HG03103 (cell line): ENCODE measurements at regions not wholly inside any gene's neighbourhood (a gene's known extent, or its start where the extent isn't known, plus 50 kb on each side); places are given as distances from the start of the nearest gene placed in this dataset.

Experiments used
- ATAC-seq: cut with Tn5 transposase; IDR thresholded peaks from one replicate; pipeline ENCODE4 v1.9.1; 2021; ENCODE audit warnings: low read depth; ENCODE audit not compliant: unreplicated experiment

DNA sequence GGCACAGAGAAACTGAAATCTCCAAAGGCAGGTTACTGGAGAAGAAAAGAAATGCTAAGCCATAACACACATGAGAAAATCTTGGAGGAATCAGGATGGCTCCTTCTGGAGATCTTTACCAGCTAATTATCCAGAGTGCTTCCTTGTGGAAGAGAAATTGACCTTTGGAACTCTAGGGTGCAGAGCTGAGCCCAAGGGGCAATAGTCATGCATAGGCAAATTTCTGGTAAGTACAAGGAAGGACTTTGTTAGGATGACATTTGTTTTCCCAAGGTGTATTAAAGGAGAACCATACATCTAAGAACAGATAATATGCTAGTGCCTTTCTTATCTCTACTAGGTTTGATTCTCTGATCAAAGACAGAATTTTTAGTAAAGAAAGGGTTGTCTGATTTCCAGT is 670.6 kb downstream of the DHX35 start:
- no peak for ATAC-seq

DNA sequence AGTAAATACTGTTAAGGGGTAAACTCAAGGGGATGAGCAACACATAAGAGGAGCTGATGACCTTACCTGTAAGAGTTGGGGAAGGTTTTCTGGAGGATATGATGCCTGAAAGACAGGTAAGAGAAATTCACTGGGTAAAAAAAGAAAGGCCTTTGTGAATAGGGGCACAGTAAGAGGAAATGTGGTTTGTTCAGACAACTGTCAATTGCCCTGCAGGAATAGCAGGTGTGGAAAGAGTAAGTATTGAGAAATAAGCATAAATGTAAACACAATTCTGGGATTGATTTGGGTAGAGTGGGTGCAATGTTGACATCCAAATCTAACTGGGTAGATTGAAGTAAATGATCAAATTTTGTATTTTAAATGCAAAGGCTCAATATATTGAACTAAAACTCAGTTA is 670.0 kb downstream of the DHX35 start:
- ATAC-seq: no peak

DNA sequence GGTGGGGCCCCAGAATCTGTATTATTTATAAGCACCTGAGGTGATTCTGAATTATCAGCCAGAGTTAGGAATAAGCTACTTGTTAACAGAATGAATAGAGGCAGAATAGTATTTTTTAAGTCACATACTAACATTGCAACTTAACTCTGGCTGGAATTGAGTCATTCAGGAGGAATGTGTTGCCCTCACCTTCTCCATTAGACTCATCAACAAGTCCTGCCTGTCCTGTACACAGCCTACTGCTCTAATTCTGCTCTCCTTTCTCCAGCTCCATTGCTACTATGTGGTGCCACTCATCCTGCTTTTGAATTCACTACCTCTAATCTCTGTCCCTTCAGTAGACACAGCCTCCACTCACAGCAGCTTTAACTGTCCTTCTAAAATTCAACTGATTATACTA is 669.4 kb downstream of the DHX35 start:
- no peak for ATAC-seq

DNA sequence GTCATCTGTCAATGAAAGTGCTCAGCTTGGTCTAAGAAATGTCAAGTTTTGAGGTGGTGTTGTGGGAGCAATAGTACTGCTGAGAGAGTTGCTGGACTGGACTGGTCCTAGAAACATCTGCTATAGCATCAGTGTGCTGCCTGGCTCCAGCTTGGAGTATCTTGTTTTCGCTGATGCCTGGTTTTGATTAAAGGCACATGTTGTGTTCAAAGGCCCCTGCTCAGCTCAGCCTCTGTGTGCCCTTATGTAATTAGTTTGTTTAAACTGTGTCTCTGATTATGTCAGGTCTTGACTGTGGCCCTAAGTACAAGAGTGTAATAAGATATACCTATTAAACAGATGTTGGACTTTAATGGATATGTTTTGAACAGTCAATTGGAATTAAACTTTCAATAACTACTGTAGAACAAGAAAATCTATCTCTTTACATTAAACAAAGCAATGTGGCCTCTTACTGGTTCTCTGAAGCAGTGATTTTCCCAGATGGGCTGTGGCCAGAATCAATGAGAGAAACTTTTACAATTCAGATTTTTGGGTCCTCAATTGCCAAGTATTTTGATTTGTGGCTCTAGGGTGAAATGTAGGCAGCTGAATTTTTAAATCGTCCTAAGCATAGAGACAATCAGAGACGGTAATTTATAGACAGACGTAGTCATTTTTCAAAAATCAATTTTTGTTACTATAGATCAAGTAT is 668.2 kb downstream of the DHX35 start:
- ATAC-seq: no peak

DNA sequence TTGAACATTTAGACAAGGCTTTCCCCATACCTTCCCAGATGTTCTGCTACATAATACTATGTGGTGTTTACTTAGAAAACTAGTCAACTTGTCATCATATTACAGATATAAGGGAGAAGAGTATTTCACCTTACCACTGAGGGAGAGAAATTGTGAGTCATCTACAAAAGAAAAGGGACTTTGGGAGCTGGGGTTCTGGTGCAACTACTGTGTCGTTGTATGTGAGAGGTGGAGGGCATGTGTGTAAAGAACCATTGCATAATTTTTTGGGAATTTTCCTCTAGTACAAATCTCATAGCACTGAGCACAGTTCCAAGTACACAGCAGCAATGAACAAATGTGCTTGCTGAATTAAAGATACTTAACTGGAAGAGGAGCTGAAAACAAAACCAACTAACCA is 665.6 kb downstream of the DHX35 start:
- ATAC-seq: no peak

DNA sequence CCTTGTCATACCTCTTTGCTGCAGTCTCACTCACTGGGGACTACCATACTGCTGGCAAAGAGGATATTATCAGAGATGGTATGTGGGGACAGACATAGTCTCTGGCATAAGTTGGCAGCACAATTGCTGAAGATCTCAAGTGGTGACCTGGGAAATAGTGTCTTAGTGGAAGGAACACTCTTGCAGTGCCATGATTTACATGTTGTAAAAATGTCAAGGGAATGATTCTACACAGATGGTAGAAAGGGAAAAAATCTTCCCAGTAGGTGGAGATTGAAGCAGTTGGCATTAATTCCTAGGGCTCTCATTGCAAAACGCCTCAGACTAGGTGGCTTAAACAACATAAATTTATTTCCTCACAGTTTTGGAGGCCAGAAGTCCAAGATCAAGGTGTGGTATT is 662.2 kb downstream of the DHX35 start:
- no peak for ATAC-seq

DNA sequence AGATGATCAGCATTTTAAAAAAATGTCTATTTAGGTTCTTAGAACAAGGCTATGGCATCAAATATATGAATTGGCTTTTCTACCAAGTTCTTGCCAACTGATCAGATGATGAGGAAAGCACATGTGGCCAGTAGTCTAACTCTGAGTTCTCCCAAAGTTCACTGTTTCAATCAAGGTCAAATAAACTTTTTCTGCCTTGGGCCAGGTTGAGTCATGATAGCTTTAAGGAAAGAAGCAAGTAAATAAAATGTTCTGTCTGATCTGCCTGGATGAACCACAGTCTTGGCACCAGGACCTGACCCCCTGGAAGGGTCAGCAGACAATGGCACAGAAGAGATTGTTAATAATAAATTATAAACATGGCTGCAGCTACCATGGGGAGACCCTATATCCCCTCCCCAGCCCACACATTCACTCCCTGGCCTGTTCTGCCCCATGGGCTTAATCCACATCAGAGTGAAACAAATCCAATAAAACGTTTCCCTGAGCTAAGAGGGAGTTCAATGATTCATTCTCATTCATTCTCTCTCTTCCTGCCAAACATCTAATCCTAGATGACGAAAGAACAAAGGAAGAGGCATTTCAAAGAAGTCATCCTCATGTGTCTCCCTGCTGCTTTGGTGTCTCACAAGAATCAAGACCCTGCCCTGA is 661.6 kb downstream of the DHX35 start:
- no peak for ATAC-seq

DNA sequence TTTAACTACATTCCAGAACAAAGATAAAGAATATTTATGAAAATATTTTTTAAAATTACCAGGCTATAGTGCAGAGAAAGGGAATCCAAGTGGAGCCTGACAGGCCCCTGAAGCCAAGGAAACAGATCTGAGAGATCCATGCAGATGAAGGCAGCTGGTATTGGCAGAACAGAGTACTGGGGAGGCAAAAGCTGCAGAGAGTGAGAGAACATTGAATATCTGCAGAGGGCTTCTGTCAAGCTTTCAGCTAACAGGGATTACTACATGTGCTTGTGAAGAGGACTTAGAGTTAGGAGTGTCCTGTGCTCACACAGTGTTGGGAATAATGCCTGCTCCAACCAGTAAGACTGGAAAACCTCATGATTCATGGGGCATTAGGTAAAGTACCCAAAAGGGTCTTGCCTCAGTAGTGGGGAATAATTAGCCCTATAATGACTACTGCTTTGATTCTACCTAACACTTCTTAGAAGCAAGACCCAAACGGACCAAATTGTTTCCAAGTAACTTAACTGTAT is 657.2 kb downstream of the DHX35 start:
- ATAC-seq: no peak

DNA sequence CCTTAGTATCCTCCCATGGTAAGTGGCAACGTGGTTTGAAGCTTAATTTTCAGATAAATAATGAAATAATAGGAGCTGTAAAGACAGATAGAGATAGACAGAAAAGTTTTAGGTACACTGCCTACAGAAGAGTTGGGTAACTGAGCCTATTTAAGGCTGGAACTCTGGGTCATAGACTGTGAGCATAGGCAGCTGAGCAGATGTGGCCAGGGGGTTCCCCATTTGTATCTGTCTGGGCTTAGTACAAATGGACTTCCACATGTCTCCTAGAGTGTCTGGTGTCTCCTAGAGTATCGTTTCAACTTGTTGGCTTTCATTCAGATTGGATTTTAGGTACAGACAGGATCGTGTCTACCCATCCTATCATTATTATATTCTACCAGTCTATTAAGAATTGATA is 649.8 kb downstream of the DHX35 start:
- no peak for ATAC-seq

DNA sequence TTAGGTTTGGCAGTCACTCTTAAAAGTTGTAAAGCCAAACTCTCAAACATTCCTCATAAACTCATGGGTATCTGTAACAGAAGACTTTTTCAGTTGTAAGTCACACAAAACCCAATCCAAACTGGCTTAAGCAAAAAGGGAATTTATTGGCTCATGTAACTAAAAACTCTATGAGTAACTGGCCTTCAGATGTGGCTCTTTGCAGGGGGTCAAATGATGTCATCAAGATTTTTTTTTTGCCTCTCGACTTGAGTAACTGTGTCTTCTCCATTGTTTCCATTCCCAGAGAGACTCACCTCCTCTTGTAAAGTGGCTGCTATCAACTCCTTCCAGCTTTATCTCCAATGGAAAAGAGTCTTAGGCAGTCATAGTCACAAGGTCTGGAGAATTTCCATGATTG is 645.0 kb downstream of the DHX35 start:
- no peak for ATAC-seq

DNA sequence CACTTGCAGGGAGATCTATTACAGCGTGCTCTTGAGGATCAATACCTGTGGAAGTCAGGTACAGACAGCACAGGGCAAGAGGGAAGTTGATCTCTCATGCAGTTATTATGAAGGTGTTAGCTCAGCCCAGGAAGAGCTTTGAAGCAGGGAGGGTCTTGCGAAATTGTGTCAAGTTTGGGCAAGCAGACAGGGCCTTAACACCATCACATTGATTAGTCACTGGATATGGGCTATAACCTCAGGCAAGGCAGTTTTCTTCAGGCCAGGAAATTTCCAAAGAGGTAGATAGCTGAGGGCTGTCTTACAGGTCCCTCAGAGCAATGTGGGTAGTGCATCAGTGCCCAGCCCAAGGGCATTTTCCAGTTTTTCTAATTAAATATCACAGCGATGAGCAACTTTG is 643.8 kb downstream of the DHX35 start:
- no peak for ATAC-seq

DNA sequence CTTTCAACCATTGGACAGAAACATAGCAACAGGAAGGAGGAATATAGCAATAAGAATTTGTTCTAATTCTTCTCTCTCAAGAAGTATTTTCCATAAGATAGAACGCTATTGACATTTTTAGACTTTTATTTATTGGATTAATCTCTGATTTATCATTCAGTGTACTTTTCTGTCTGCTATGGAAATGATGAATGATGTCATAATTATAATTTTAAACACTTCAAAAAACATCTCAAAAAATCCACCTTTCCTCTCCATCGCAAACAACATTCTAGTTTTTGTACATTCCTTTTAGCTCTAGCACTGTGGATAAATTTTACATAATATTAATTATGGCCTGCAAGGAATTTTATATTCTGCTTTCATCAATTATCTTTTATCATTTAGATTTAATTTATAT is 643.2 kb downstream of the DHX35 start:
- no peak for ATAC-seq

DNA sequence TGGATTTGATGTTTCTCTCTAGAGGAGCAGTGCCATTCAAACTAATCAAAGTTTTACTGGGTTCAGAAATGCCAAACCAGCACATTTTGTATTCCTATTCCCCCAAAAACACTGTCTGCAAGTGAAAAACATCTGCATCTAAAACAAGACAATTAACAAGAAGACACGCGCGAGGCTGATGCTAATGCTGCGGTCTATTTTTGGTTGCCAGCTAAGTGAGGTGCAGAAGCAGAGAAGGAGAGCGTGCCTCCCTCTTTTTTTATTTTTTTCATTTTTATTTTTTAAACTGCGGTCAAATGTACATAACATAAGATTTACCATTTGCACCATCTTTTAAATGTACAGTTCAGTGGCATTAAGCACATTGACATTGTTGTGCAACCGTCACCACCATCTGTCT is 641.1 kb downstream of the DHX35 start:
- no peak for ATAC-seq

DNA sequence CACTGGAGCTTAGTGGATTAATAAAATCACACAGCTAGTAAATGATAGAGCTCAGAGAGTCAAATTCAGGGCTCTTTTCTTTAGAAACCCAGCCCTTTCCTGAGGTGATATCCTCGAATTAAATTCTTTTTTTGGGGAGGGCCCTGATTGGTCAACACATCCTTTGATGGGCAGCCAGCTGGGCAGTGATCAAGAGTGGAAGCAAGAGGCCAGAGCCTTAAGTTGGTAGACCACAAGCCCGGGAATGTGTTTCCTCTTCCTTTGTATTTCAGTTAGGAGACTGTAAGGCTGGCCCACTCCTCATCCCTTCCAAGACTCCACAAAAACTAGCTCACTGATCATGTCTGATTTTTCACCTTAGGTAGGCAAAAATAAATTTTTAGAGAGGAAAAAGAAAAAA is 640.5 kb downstream of the DHX35 start:
- no peak for ATAC-seq

DNA sequence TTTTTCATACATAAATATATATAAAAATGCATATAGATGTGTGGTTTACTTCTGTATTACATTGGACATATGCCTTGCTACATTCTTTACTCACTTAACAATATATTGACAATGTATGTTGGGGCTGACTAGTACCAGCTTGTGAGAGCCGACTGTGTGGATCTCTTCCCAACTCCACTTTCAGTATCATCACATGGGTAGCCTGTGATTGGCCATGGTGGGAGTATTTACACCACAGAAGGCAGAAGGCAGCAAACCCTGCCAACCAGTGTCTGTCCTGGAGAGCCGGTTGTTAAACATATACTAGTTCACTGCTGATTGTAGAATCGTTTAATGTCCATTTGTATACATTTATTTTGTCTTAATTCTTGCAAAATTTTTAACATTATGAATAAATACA is 638.7 kb downstream of the DHX35 start:
- ATAC-seq: no peak

DNA sequence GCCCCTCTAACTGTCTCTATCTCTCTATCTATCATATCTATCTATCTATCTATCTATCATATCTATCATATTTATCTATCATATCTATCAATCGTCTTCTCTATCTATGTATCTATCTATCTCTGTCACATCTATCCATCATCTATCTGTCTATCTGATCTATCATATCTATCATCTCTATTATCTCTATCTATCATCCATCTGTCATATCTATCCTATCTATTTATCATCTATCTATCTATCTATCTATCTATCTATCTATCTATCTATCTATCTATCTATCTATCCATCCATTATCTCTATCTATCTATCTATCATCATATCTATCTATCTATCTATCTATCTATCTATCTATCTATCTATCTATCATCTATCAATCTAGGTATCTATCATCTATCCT is 638.0 kb downstream of the DHX35 start:
- ATAC-seq: no peak

DNA sequence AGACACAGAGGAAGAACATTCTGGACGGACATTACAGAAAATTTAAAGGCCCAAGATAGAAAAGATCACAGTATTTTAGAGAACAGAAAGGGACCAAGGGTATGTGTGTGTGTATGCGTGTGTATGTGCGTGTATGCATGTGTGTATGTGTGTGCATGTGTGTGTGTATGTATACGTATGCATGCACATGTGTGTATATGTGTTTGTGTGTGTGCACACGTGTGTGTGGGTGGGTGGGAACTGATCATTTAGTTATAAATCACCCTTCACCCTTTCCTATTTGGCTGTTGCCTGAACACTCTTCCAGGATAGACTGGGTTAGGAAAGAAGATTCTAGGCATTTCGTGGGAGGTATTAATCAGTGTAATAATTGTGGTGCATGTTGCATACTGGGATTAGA is 634.4 kb downstream of the DHX35 start:
- ATAC-seq: no peak

DNA sequence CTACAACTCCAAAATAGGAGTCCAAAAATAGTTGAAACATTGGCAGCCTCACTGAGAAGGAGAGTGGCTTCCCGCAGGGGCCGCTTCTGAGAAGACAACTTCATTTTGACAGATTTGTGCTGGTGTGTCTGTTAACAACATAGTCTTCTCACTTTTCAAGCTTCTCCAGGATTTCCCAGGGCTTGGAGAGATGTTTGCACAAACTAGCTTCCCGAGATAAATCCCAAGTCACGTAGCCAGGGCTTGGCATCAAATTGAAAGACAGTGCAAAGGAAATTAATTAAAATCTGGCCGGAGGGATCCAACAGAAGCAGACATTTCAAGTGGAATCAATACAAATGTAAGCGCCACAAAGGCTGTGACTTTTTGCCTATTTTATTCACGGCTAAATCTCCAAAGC is 630.2 kb downstream of the DHX35 start:
- no peak for ATAC-seq

DNA sequence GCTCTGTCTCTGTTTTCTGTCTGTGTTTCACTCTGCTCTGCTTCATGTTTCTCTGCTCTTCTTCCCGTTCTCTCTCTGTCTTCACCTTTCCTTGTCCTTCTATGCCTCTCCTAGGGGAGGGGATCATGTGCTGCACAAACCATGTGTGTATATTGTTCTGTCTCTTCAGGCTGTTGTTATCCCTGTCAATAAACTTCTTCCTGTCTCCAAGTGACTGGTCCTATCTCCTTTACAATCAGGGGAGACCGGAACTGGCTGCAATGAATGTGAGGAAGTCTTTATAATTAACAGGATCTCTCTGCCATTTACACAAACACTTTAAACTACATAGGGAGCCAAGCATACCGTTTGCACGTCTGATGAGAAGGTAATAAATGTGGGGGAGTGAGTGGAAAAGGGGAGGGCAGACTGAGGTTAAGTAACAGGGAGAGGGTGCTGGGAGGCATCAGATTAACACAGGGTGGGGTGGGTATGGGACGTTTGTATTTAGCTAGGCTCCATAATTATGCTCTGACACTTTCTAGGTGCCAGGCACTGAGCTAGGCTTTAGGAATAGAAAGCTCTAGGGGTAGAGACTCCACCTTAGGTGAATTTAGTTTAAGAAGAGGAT is 626.1 kb downstream of the DHX35 start:
- ATAC-seq: no peak

DNA sequence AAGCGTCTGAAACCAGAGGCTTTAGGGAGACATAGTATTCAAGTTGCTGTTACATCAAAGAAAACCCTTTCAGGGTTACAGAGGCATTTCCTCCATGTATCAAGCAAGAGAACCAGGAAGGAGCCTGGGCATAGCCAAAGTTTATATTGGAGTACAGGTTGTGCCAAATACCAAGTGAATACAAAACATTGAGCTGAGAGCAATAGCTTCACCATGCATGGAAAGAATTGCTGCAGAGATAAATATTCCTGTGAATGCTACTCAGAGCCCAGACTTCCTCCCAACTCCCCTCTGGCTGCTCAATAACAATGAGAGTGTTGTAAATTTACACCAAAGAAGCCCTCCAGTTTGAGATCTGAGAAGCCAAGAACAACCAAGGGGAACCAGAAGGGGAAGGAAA is 618.9 kb downstream of the DHX35 start:
- ATAC-seq: no peak

DNA sequence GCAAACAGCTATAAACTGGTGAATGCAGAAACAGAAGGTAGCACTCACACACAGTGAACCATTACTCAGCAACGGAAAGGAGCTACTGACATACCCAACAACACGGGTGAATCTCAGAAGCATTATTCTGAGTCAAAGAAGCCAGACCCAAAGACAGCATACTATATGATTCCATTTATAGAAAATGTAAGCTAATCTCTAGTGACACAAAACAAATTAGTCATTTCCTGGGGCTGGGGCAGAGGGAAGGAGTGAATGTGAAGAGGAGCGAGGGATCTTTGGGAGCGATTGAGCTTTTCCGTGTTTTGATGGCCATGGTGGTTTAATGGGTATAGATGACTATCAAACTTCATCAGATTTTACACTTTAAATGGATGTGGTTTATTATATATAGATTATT is 614.6 kb downstream of the DHX35 start:
- no peak for ATAC-seq

DNA sequence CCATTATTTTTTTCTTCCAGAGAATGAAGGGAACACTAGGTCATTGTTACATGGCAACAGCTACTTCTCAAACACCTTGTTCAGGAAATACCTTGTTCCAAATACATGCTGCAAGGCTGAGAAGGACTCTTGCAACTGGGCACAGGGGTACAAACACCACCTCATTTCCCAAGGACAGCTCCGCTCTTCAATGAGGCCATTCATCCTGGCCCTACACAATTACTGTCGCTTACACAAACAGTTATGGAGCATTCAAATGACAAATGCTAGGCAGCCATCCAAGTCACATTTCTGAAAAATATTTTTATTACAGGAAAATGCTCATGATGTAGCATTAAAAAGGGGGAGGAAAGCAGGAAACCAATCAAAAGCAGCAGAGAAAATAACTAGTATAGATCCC is 611.9 kb downstream of the DHX35 start:
- no peak for ATAC-seq
